Smooth muscle cell (in vitro differentiated cells): ENCODE measurements at regions not wholly inside any gene's neighbourhood (a gene's known extent, or its start where the extent isn't known, plus 50 kb on each side); places are given as distances from the start of the nearest gene placed in this dataset.

ENCODE experiments used
- DNase-seq: peaks from one replicate; lab custom pipeline; 2025; ENCODE audit not compliant: unreplicated experiment; lab: John Stamatoyannopoulos, UW
- H2AFZ ChIP-seq: fragments of 200-600 bp; sonication (generic); 2 replicates; pipeline ENCODE4 v1.6.0; 2016; ENCODE audit warnings: antibody characterized with exemption, low read depth, mild to moderate bottlenecking
- H3F3A ChIP-seq: fragments of 200-600 bp; sonication (generic); 2 replicates; pipeline ENCODE4 v1.6.0; 2017; ENCODE audit warnings: antibody characterized with exemption, low read depth
- H3K27ac ChIP-seq: fragments of 200-600 bp; sonication (generic); 2 replicates; pipeline ENCODE4 v1.5.1; 2016; ENCODE audit warnings: low read depth, mild to moderate bottlenecking
- H3K27me3 ChIP-seq: fragments of 200-600 bp; sonication (generic); 2 replicates; pipeline ENCODE4 v1.6.1; 2016; ENCODE audit warnings: low read depth, mild to moderate bottlenecking
- H3K36me3 ChIP-seq: fragments of 200-600 bp; sonication (generic); 2 replicates; pipeline ENCODE4 v1.5.1; 2016; ENCODE audit warnings: low read depth
- H3K4me1 ChIP-seq: fragments of 200-600 bp; sonication (generic); 2 replicates; pipeline ENCODE4 v1.5.1; 2016; ENCODE audit warnings: low read depth
- H3K4me2 ChIP-seq: fragments of 200-600 bp; sonication (generic); 2 replicates; pipeline ENCODE4 v1.6.0; 2016; ENCODE audit warnings: mild to moderate bottlenecking
- H3K4me3 ChIP-seq: fragments of 200-600 bp; sonication (generic); 2 replicates; pipeline ENCODE4 v1.5.1; 2016; ENCODE audit warnings: mild to moderate bottlenecking
- H3K79me2 ChIP-seq: fragments of 200-600 bp; sonication (generic); 2 replicates; pipeline ENCODE4 v1.6.0; 2016; ENCODE audit warnings: low read depth, mild to moderate bottlenecking
- H3K9ac ChIP-seq: fragments of 200-600 bp; sonication (generic); 2 replicates; pipeline ENCODE4 v1.6.0; 2016; ENCODE audit warnings: low read depth
- H3K9me3 ChIP-seq: fragments of 200-600 bp; sonication (generic); replicated peaks from 2 replicates; pipeline ENCODE4 v1.5.1; 2016; ENCODE audit warnings: low read depth
- H4K20me1 ChIP-seq: fragments of 200-600 bp; sonication (generic); 2 replicates; pipeline ENCODE4 v1.6.0; 2016; ENCODE audit warnings: low read depth
- WGBS: methylation state at CpG from one replicate; pipeline ENCODE4 v1.1.7; 2016; ENCODE audit warnings: low lambda C conversion rate; 5-methylcytosine and 5-hydroxymethylcytosine counted together
- TF ChIP-seq, protein P1 (sequence below): fragments of 200-600 bp; sonication (generic); IDR thresholded peaks from 2 replicates; pipeline ENCODE4 v1.5.1; 2017; ENCODE audit warnings: borderline replicate concordance, mild to moderate bottlenecking, antibody characterized with exemption; ENCODE audit not compliant: insufficient read depth, poor library complexity, severe bottlenecking

GRCh38 chr2:183536290-183536689, 412.0 kb downstream of the NUP35 start:
- no peaks in the 10 kb centered on the region for H3K9me3 ChIP-seq
- no peak overlapping the region for H3K4me2 ChIP-seq
- no peaks in the 10 kb centered on the region for H4K20me1 ChIP-seq
- H3K27me3 ChIP-seq: no peaks in the 10 kb centered on the region
- H3K27ac ChIP-seq: no peak overlapping the region
- H3K36me3 ChIP-seq: no peaks in the 10 kb centered on the region
- WGBS: 85% methylated on average over 3 of the region's 3 CpGs
- H3K79me2 ChIP-seq: no peaks in the 10 kb centered on the region
- no peak overlapping the region for H2AFZ ChIP-seq
- no peak overlapping the region for H3K4me3 ChIP-seq
- no peak overlapping the region for H3K9ac ChIP-seq
- TF ChIP-seq, protein P1, sequence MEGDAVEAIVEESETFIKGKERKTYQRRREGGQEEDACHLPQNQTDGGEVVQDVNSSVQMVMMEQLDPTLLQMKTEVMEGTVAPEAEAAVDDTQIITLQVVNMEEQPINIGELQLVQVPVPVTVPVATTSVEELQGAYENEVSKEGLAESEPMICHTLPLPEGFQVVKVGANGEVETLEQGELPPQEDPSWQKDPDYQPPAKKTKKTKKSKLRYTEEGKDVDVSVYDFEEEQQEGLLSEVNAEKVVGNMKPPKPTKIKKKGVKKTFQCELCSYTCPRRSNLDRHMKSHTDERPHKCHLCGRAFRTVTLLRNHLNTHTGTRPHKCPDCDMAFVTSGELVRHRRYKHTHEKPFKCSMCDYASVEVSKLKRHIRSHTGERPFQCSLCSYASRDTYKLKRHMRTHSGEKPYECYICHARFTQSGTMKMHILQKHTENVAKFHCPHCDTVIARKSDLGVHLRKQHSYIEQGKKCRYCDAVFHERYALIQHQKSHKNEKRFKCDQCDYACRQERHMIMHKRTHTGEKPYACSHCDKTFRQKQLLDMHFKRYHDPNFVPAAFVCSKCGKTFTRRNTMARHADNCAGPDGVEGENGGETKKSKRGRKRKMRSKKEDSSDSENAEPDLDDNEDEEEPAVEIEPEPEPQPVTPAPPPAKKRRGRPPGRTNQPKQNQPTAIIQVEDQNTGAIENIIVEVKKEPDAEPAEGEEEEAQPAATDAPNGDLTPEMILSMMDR: no peak
- no peaks in the 10 kb centered on the region for H3K4me1 ChIP-seq
- no peaks in the 10 kb centered on the region for H3F3A ChIP-seq
- no peak for DNase-seq

GRCh38 chr2:183536714-183537113, 412.5 kb downstream of the NUP35 start:
- WGBS: 84% methylated on average over 3 of the region's 3 CpGs
- H3F3A ChIP-seq: no peaks in the 10 kb centered on the region
- no peak overlapping the region for H2AFZ ChIP-seq
- H3K27ac ChIP-seq: no peak overlapping the region
- DNase-seq: no peak
- no peaks in the 10 kb centered on the region for H3K9me3 ChIP-seq
- no peak overlapping the region for H3K4me3 ChIP-seq
- no peaks in the 10 kb centered on the region for H4K20me1 ChIP-seq
- H3K9ac ChIP-seq: no peak overlapping the region
- H3K4me2 ChIP-seq: no peak overlapping the region
- no peaks in the 10 kb centered on the region for H3K27me3 ChIP-seq
- TF ChIP-seq, protein P1: no peak
- no peaks in the 10 kb centered on the region for H3K36me3 ChIP-seq
- no peaks in the 10 kb centered on the region for H3K4me1 ChIP-seq
- no peaks in the 10 kb centered on the region for H3K79me2 ChIP-seq

- DNase-seq: no peak
- H2AFZ ChIP-seq: no peak overlapping the region
- no peaks in the 10 kb centered on the region for H3K27me3 ChIP-seq
- TF ChIP-seq, protein P1: no peak
- H3K27ac ChIP-seq: no peak overlapping the region
- H3K9ac ChIP-seq: no peak overlapping the region
- 42% methylated on average over 6 of the region's 6 CpGs for WGBS
- no peak overlapping the region for H3K4me3 ChIP-seq
- H3K9me3 ChIP-seq: no peaks in the 10 kb centered on the region
- no peaks in the 10 kb centered on the region for H3F3A ChIP-seq
- H4K20me1 ChIP-seq: no peaks in the 10 kb centered on the region
- H3K36me3 ChIP-seq: no peaks in the 10 kb centered on the region
- no peaks in the 10 kb centered on the region for H3K79me2 ChIP-seq
- no peaks in the 10 kb centered on the region for H3K4me1 ChIP-seq
- H3K4me2 ChIP-seq: no peak overlapping the region
Measured at GRCh38 chr2:183541766-183542165, 417.5 kb downstream of the NUP35 start.

DNA sequence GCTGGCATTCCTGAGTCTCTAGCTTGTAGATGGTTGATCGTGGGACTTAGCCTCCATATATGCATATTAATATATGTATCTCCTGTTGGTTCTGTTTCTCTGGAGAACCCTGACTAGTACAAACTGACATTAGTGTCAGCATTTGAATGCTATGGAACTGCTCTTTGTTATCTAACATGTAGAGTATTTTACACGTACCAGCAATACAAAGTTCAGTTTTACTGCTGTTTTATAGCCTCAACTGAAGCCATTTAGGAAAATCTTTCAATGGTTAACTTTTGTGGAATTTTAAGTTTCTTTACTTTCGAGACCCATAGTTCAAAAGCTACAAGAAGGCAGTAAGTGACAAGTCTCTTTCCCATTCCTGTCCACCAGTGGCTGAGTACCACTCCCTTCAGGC, 418.4 kb downstream of the NUP35 start:
- TF ChIP-seq, protein P1: no peak
- Histone ChIP-seq H3K27ac (no peak overlapping the region), H3K9ac (no peak overlapping the region), H3F3A (no peaks in the 10 kb centered on the region), H3K79me2 (no peaks in the 10 kb centered on the region), H3K9me3 (no peaks in the 10 kb centered on the region), H3K4me1 (no peaks in the 10 kb centered on the region), H4K20me1 (no peaks in the 10 kb centered on the region), H2AFZ (no peak overlapping the region), H3K4me2 (no peak overlapping the region), H3K27me3 (no peaks in the 10 kb centered on the region), H3K36me3 (no peaks in the 10 kb centered on the region), H3K4me3 (no peak overlapping the region)
- DNase-seq: no peak
- WGBS: 94% methylated on average over 3 of the region's 3 CpGs
